Esophagus muscularis mucosa (tissue), 4 donors: ENCODE measurements at regions not wholly inside any gene's neighbourhood (a gene's known extent, or its start where the extent isn't known, plus 50 kb on each side); places are given as distances from the start of the nearest gene placed in this dataset.

ENCODE experiments used
- EP300 ChIP-seq: sonication (generic); formaldehyde crosslinking; IDR thresholded peaks from one replicate; pipeline ENCODE4 v1.6.1; 2017; ENCODE audit warnings: antibody characterized with exemption
- POLR2A ChIP-seq: fragments of 450-650 bp; IDR thresholded peaks from one replicate; pipeline ENCODE4 v1.6.1; 2017; ENCODE audit warnings: antibody characterized with exemption, moderate library complexity, mild to moderate bottlenecking, low read depth
- POLR2AphosphoS5 ChIP-seq, 2 donors: sonication (generic); formaldehyde crosslinking; IDR thresholded peaks; one replicate each; pipeline ENCODE4 v1.6.1; 2017; ENCODE audit warnings: antibody characterized with exemption in 2 of 2
- TF ChIP-seq, protein P1 (sequence below), 3 experiments: fragments of 200-600 bp in 2 of 3; fragments of 450-650 bp in 1 of 3; sonication (generic) in 2 of 3; IDR thresholded peaks; one replicate each; pipeline ENCODE4 v1.5.1; 2017 to 2019; ENCODE audit warnings: antibody characterized with exemption in 3 of 3, mild to moderate bottlenecking in 2 of 3, moderate library complexity in 1 of 3

DNA sequence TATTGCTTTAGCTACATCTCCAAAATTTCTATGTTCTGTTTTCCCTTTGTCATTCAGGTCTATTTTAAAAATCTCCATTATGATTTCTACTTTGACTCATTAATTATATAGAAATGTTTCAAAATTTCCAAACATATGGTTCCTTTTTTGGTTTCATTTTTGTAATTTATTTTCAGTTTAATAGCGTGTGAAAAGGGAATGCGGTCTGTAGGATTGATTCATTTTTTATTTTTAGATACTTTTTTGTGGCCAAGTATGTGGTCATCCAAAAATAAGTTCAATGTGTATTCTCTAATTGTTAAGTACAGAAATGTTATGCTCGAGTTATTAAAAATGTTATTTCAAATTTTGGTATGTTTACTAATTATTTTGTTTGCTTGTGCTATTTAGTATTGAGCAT lies 72.5 kb upstream of the ANKRD1 start:
- TF ChIP-seq, protein P1, sequence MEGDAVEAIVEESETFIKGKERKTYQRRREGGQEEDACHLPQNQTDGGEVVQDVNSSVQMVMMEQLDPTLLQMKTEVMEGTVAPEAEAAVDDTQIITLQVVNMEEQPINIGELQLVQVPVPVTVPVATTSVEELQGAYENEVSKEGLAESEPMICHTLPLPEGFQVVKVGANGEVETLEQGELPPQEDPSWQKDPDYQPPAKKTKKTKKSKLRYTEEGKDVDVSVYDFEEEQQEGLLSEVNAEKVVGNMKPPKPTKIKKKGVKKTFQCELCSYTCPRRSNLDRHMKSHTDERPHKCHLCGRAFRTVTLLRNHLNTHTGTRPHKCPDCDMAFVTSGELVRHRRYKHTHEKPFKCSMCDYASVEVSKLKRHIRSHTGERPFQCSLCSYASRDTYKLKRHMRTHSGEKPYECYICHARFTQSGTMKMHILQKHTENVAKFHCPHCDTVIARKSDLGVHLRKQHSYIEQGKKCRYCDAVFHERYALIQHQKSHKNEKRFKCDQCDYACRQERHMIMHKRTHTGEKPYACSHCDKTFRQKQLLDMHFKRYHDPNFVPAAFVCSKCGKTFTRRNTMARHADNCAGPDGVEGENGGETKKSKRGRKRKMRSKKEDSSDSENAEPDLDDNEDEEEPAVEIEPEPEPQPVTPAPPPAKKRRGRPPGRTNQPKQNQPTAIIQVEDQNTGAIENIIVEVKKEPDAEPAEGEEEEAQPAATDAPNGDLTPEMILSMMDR (IDR thresholded peaks at IDR 0.05): no peak
- TF ChIP-seq POLR2AphosphoS5 (IDR thresholded peaks at IDR 0.05) (no peak), EP300 (no peak), POLR2A (no peak)
